ENCODE measurements at regions not wholly inside any gene's neighbourhood (a gene's known extent, or its start where the extent isn't known, plus 50 kb on each side); places are given as distances from the start of the nearest gene placed in this dataset.

DNA sequence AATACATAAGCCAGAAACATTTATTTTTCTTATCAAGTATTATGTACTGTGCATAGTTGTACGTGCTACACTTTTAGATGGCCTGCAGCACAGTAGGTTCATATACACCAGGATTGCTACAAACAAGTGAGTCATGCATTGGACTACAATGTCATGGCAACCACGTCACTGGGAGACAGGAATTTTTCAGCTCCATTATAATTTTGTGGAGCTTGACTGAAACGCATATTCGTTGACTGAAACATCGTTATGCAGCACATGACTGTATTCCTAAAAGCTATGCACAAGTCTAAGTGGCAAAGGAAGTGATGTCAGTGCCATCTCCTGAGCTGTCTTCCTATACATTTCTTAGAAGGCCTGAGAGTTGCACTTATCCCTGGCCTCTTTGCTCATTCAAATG is 871.8 kb downstream of the IPMK start:
- DNase-seq (ENCODE audit: low spot score) (no peak), ATAC-seq (ENCODE audit: low FRiP score) (no peak)
- TF ChIP-seq, protein P1, sequence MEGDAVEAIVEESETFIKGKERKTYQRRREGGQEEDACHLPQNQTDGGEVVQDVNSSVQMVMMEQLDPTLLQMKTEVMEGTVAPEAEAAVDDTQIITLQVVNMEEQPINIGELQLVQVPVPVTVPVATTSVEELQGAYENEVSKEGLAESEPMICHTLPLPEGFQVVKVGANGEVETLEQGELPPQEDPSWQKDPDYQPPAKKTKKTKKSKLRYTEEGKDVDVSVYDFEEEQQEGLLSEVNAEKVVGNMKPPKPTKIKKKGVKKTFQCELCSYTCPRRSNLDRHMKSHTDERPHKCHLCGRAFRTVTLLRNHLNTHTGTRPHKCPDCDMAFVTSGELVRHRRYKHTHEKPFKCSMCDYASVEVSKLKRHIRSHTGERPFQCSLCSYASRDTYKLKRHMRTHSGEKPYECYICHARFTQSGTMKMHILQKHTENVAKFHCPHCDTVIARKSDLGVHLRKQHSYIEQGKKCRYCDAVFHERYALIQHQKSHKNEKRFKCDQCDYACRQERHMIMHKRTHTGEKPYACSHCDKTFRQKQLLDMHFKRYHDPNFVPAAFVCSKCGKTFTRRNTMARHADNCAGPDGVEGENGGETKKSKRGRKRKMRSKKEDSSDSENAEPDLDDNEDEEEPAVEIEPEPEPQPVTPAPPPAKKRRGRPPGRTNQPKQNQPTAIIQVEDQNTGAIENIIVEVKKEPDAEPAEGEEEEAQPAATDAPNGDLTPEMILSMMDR (IDR thresholded peaks at IDR 0.05), result no peak

- TF ChIP-seq, protein P1 (IDR thresholded peaks at IDR 0.05), result no peak
- no peak for ATAC-seq (ENCODE audit: low FRiP score)
- no peak for DNase-seq (ENCODE audit: low spot score)
These were observed 900.3 kb downstream of the IPMK start for GRCh38 chr10:57367412-57367811.

DNA sequence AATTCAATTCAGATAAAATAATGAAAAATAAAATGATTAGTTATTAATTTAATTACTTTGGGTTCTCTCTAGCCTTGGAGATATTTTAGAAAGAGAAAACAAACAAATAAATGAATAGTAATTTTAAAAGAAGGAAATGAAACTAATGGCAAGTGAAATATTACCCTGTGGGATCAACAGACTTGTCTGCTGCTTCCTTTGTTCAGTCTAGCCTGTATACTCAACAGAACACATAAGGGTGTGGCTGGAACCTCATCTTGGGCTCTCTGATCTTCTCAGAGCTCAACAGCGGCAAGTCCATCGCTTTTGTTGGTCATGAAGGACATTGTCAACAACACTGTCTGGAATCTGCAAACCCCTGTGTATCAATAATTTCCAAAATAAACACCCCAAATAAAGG is 904.9 kb downstream of the IPMK start:
- DNase-seq (ENCODE audit: low spot score) (no peak), ATAC-seq (ENCODE audit: low FRiP score) (no peak)
- TF ChIP-seq, protein P1 (IDR thresholded peaks at IDR 0.05), result no peak

GRCh38 chr10:57353403-57354003 is 914.2 kb downstream of the IPMK start:
- TF ChIP-seq, protein P1 (IDR thresholded peaks at IDR 0.05), result no peak
- no peak for DNase-seq (ENCODE audit: low spot score)
- ATAC-seq (ENCODE audit: low FRiP score), result no peak

DNA sequence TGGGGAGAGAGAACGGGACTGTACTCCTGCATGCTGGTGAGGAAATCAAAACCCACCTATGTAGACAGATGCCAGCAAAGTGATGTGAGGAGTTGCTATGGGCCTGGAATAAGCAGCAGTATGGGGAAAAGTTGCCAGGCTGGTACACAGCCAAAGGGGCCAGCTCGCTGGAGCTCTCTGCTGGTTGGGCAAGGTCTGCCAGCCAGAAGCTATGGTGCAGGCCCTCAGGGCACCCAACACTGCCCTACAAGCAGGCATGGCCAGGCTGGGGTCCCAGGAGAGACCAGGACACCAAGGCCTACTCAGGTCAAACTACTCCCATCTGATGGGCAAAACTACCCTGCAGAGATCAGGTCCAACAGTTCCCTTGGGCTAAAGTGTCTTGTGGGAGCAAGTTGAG is 916.6 kb downstream of the IPMK start:
- ATAC-seq (ENCODE audit: low FRiP score) (no peak), DNase-seq (ENCODE audit: low spot score) (no peak)
- TF ChIP-seq, protein P1 (IDR thresholded peaks at IDR 0.05), result no peak

DNA sequence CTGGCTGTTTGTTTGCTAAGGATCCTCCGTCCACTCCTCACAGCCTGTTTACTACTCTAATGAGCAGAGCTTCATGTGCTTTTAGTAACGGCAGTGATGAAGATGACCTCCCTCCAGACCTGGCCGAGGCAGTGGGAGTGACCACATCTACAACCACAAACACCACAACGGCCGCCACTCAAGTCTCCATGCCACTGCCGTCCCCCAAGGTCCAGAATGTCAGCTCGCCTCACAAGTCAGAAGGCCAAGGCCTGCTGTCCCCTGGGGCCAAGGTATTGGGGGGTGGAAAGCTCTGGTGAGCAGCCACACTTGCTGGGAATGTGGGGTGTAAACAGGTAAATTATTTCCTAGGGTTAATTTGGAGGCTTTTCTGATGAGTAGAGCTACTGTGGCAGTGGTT is 926.4 kb downstream of the IPMK start:
- TF ChIP-seq, protein P1 (IDR thresholded peaks at IDR 0.05), result no peak
- no peak for DNase-seq (ENCODE audit: low spot score)
- no peak for ATAC-seq (ENCODE audit: low FRiP score)

DNA sequence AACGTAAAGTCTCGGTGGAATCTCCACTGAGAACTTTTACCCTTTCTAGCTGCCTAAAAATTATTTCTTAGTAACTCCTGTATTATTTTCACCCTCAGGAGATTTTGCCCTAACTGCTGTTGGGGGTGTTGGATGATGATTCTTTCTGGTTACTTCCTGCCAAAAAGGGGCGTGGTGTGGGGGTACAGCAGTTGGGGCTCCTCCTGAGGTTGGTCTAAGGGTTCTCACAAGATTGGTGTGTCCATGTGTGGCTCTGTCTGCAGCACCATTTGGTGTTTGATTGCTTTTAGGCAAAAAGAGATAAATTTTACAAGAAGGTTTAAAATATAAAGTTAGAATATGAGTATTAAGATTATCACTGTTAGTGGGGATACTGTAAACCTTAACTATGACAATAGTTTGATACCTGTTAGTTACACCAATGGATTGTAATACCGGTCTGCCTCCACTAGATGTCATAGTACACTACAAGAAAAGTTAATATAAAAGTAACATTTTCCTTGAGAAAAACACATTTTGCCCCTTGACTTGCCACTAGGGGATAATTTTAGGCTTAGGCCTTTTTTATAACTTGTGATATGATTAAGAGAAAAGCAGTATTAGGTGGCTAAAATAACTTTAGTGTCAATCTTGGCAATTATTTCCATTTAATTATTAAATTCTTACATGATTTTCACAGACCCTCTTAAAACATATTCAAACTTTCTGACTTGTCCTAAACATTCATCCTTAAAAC is 928.7 kb downstream of the IPMK start:
- ATAC-seq (ENCODE audit: low FRiP score) (no peak), DNase-seq (ENCODE audit: low spot score) (no peak)

More for the DNA sequence above, 928.7 kb downstream of the IPMK start:
- TF ChIP-seq, protein P1 (IDR thresholded peaks at IDR 0.05), result peak in 1 of 3 donors; percentile 26
